ENCODE measurements at regions not wholly inside any gene's neighbourhood (a gene's known extent, or its start where the extent isn't known, plus 50 kb on each side); places are given as distances from the start of the nearest gene placed in this dataset.
"Not testable (repeated sequence)": the region's sequence is repeated elsewhere in the genome, so short reads cannot be mapped to it uniquely, and the experiment has no call there.

DNA sequence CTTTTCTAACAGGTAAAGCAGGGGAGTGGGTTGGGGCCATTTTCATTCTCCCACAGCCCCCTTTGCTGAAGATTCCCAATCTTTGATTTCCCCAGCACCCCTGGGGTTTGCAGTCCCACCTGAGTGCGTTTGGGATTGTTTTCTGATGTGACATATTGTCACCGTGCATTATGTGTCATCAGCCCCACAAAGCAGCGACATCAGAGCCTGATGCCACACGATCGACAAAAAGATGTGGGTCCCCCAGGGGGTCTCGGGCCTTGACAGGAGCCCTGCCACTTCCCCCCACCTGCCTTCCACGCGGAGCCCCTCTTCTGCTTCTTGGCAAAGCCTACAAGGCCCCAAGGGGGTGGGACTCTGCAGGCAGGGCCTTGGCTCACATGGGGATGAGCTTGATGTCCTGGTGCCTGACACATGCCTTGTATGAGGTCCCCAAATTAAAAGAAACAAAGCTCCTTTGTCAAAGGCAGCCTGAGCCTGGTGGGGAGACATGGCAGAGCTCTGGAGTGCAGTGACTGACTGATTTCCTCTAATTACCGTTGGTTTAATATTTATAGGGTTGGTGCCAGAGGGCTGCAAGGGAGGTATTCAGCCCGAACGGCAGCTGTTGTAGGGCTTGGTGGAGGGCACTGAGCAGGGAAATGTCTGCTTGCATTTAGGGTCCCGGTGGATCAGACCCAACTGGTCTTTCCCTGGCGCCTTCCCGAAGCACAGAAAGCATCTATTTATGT is 149.2 kb downstream of the MIAT start:
- no peak for DNase-seq (ENCODE audit: low spot score)

GRCh38 chr22:26811647-26811992 is 154.2 kb downstream of the MIAT start:
- no peak for DNase-seq (ENCODE audit: low spot score)

DNA sequence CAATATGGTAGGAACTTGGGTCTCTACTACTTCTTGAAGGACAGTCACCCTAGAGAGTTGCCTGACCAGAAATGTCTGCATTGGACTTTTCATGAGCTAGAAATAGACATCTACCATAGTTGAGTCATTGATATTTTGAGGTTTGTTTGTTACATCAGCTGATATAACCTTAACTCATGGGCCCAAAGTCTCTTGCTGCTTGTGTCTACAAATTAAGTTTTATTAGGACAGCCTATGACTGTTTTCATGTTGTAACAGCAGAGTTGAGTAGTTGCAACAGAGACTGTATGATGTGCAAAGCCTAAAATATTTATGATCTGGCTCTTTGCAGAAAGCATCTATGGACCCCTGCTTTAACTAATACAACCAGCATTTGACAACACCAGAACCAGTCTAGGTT is 155.3 kb downstream of the MIAT start:
- no peak for DNase-seq (ENCODE audit: low spot score)

GRCh38 chr22:26816726-26817125 is 159.3 kb downstream of the MIAT start:
- no peak for DNase-seq (ENCODE audit: low spot score)

DNA sequence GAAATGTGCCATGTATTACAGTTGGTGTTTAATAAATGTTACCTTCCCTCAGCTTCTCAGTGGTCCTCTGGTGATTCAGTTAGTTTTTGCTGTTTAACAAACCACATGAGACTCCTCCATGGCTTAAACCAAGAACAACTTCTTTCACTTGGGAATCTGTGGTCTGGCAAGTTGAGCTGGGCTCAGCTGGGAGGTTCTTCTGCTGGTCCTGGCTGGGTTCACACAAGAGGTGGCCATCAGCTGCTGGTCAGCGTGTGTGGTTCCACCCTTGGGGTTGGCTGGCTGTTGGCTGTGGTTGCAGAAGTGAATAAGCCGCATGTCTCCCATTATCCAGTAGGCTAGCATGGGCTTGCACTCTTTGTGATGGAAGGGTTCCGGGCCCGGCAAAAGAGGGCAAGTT is 160.5 kb downstream of the MIAT start:
- no peak for DNase-seq (ENCODE audit: low spot score)

- DNase-seq (ENCODE audit: low spot score) = no peak
Observed at GRCh38 chr22:26821854-26822253, 164.5 kb downstream of the MIAT start.

DNA sequence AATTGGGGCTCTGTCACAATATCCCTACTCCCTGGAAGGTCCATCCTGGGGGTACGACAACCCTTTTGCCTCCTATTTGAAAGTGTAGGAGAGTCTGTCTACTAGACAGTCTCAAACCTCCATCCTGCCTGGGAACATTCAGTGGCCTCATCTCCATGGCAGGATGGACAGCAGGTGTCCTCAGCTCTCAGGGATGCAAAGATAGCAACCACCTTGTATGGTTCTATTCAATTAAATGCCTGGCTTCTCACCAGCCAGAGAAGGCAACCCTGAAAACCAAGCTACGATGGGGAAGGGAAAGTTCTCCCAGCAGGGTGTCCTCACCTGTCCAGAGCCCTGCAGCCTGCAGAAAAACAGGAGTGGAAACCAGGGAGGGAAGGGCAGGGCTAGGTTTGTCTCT is 164.9 kb downstream of the MIAT start:
- no peak for DNase-seq (ENCODE audit: low spot score)

DNA sequence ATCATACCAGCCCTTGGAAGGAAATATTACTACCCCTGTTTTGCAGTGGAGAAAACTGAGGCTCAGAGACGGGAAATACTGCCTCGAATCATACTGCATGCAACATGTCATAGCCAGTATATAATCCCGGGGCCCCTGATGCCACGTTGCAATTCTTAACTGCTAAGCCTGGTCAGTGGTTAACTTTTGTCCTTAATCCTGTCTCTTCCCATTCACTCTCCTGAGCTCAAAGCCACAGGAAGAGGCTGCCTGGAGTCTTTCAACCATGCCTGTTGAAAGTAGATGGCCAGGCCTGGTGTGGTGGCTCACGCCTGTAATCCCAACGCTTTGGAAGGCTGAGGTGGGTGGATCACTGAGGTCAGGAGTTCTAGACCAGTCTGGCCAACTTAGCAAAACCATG is 166.6 kb downstream of the MIAT start:
- no peak for DNase-seq (ENCODE audit: low spot score)

GRCh38 chr22:26825960-26826935 is 168.9 kb downstream of the MIAT start:
- DNase-seq (ENCODE audit: low spot score) = no peak

- no peak for DNase-seq (ENCODE audit: low spot score)
Observed at GRCh38 chr22:26827611-26828010, 170.2 kb downstream of the MIAT start.

- DNase-seq (ENCODE audit: low spot score) = no peak
Observed at GRCh38 chr22:26828311-26828710, 170.9 kb downstream of the MIAT start.

- DNase-seq (ENCODE audit: low spot score) = no peak
Observed at GRCh38 chr22:26830837-26831236, 173.4 kb downstream of the MIAT start.

DNA sequence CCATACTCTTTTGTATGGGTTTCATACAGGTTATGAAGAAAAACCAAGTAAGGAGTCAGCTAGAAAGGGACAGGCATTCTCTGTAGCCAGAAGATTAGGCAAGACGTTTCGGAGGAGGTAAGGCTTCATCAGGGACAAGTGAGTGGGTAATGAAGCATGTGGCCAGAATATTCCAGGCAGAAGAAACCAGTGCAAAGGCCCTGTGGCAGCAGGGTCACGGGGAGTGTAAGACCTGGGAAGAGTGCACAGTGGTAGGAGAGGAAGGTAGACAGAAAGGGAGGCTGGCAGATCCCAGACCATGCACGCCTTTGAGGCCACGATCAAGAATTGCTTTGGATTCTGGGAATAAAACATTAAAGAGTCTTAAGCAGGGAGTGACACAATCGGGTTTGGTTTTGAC is 177.6 kb downstream of the MIAT start:
- no peak for DNase-seq (ENCODE audit: low spot score)

- DNase-seq (ENCODE audit: low spot score) = peak; percentile 30
Observed at GRCh38 chr22:26835929-26836528, 178.6 kb downstream of the MIAT start.

- DNase-seq (ENCODE audit: low spot score) = no peak
Observed at GRCh38 chr22:26837784-26838470, 180.5 kb downstream of the MIAT start.

GRCh38 chr22:26838471-26838825 is 181.1 kb downstream of the MIAT start:
- DNase-seq (ENCODE audit: low spot score) = no peak

- no peak for DNase-seq (ENCODE audit: low spot score)
Observed at GRCh38 chr22:26839216-26839615, 181.8 kb downstream of the MIAT start.

GRCh38 chr22:26840770-26841169 is 183.4 kb downstream of the MIAT start:
- not testable (repeated sequence) for DNase-seq (ENCODE audit: low spot score)

- DNase-seq (ENCODE audit: low spot score) = no peak
Observed at GRCh38 chr22:26842103-26842502, 184.7 kb downstream of the MIAT start.

DNA sequence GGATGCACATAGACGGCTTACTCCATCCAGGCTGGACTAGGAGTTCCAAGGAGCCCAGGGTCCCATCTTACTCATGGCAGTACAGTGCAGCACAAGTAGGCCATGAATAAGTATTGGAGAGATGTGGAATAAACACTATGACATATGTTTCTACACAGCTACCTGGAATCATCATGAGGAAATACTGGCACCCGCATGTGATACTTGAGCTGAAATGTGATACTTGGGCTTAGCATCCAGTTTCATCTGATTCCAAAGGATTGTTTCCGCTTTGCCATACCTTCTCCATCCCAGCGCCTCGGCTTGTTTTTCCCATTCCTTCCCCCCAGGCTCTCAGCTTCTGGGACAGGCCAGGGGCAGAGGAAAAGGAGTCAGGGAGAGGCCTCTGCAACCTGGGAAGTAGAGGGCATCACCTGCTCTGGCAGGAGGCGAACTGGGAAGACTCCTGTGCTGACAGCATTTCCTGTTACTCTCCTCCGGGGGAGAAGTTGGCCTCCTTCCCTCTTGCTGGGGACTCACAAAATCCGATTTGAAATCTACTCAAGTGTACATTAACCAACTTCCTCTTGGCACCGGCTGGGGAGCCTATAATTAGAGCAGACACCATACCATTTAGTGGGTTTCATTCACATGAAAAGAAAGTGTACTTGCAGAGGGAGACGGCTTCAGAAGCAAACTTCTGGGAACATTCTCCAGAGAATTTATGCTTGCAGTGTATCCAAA is 187.8 kb downstream of the MIAT start:
- no peak for DNase-seq (ENCODE audit: low spot score)

GRCh38 chr22:26846076-26846475 is 188.7 kb downstream of the MIAT start:
- no peak for DNase-seq (ENCODE audit: low spot score)

GRCh38 chr22:26846645-26847044 is 189.3 kb downstream of the MIAT start:
- DNase-seq (ENCODE audit: low spot score) = no peak
